ENCODE measurements at regions not wholly inside any gene's neighbourhood (a gene's known extent, or its start where the extent isn't known, plus 50 kb on each side); places are given as distances from the start of the nearest gene placed in this dataset.

DNA sequence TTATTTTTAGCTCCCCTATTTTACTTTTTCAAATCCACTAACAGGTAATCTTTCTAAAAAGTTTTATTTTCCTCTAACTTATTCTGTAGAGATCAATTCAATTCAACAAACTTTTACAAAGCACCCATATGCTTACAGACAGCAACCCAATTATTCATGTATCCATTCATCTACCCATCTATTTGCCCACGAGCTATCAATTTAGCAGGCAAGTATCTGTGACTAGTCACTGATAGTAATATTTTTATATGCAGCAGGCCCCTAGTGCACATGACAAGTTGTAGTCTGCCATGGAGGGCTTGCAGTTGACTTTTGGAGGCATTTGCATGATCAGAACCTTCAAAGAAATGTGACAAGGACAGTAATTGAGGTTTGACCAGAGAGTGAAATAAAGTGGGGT is 753.2 kb upstream of the TENM4 start:
- ChIA-PET CTCF (no interaction called here), POLR2A (no interaction called here)

DNA sequence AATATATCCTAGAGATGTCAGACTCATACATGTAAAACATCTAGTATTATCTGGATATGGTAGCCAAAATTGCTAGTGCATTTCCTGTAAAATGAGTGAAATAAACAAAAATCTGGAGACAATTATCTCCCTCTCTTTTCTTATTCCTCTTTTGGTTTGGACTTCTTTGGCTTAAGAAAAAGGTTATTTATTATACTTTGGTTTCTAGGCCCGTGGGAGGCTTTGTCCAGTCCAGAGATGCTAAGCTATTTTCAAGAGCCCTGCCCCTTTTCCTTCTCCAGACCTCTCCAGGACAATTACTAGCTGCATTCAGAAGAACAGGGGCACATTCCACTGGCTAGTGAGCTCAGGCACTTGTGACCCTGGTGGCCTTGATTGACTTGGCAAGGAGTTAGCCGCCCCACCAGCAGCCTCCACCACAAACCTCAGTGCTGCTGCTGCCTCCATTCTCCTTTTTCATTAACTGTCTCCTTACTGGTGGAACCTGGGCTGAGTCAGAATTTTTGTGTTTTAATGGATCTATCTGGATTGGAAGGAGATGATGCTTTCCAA is 747.3 kb upstream of the TENM4 start:
- CTCF ChIA-PET = no interaction called here

DNA sequence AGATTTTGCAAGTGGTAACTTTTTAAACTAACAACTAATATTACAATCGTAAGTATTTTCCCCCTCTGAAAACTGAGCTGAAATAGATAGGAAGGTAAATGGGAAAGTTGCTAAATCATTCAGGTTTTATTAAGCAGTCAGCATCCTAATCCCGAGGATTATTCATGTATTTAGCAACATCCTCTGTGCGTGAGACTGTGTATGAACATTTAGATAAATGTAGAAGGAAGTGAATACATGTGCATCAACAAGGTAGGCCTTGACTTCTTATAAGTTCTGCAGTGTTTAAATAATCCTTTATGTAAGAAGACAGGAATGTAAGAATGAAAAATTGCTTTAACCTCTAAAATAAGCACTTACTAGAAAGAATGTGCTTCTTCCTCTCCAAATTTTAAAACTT is 745.9 kb upstream of the TENM4 start:
- POLR2A ChIA-PET = no interaction called here
- CTCF ChIA-PET = no interaction called here

More for the DNA sequence above, 747.3 kb upstream of the TENM4 start:
- POLR2A ChIA-PET = no interaction called here

DNA sequence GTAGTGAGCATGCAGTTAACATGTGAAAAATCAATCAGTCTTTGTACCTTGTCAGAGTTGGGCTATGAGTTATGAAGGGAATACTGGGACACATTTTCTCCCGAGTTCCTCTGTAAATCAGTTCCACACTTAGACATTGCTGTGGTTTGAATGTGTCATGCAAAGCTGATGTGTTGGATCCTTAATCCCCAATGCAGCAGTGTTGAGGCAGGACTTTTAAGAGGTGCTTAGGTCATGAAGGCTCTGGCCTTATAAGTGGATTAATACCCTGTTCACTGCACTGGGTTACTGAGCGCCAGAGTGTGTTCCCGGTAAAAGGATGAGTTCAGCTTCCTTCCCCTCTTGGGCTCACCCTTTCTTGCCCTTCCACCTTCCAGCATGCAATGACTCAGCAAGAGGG is 742.1 kb upstream of the TENM4 start:
- ChIA-PET CTCF (no interaction called here), POLR2A (no interaction called here)

DNA sequence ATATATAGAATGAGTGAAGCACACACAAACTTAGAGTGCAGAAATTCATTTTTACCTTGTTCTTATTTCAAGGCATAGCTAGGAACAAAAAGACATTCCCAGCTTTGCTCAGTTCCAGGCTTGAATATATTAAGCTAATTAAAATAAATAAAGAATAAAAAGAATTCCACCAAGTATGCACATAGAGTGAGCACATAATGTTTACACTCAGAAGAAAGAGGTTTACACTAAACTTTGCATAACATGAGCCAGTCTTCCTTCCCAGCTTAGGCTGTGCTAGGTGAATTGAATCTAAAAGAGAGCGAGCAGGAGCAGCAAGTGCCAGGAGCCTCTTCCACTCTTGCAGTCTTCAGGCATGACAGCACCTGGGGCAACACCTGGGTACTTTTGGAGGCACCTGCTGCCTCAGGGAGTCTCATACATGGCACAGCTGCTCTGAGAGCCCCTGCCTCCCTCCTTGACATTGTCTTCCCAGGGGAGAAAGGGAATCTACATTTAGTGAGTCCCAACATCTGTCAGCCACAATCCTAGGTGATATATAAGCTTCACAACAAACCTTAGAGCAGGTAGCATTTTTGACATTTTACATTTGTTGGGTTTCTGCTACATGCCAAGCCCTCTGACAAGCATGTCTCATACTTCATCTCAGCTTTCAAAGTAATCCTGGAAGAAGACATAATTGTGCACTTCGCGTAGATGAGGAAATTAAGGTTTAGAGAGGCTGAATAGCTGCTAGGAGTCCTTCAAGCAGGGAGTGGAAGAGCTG is 732.7 kb upstream of the TENM4 start:
- ChIA-PET CTCF (no interaction called here), POLR2A (no interaction called here)

DNA sequence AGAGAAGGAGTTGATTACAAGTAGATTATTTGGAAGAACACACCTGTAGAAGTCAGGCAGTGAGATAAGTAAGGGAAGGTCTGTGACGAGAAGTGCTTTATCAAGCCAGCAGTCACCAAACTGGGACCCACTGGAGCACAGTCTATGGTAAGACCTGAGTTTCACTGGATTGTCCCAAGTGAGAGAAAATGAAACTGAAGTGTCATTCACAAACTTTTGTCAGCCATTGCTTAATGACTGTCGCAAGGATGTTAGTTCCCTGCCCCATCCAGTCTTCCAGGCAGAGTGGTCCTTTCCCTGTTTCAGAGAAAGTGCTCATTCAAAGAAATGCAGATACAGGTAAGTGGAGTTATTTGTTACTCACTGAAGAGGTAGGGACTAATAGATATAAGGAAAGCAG is 728.0 kb upstream of the TENM4 start:
- CTCF ChIA-PET = no interaction called here

DNA sequence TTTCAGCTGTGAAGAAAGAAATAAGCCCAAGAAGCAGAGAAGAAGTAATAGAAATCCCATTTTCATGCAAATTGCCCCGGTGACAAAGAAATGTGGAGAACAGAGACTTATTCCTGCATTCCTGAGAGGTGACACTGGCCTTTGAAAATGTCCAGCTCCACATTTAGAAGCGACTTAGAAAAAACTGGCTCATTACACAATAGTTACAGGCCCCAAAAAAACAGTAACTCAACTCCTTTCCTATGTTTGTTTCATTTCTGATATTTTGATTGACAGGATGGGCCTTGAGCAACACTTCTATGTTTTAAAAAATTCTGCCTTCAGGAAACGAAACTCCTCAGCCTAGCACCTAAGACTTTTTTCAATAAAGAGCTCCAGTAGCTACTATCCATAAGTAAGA is 726.9 kb upstream of the TENM4 start:
- ChIA-PET CTCF (no interaction called here), POLR2A (no interaction called here)

More for the DNA sequence above, 728.0 kb upstream of the TENM4 start:
- POLR2A ChIA-PET = no interaction called here

DNA sequence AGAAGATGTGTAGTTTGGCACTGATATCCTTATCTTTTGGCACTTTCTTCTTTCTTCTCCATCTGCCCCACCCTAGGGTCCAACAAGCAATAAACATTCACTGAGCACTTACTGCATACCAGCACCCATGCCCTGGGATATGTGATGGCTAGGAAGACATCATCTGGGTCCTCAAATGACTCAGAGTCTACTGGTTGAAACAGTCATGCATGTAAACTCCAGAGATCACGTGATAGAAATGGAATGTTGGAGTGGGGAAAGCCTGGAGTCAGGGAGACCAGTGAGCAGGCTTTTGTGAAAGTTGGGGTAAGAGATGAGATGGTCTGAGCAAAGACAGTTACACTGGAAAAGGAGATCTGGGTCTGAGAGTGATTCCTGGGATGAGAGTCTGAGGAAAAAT is 724.9 kb upstream of the TENM4 start:
- ChIA-PET CTCF (no interaction called here), POLR2A (no interaction called here)

DNA sequence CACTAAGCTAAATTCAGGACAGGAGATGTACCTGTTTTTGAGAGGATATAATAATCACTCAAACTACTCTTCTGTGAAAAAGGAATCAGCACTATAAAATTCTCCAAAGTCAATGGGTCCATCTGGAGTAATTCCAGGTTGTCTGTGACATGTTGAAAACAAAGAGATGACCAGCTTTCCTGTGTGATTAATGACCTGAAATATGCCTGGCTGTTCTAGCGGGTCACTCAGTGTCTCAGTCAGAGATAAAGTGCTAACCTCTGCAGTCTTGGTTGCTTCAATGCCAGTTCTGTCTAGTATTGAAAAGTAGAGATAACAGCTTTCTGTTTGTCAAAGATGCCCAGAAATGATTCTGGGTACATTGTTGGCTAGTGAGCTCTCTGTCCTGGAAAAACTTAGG is 722.6 kb upstream of the TENM4 start:
- ChIA-PET POLR2A (no interaction called here), CTCF (no interaction called here)

DNA sequence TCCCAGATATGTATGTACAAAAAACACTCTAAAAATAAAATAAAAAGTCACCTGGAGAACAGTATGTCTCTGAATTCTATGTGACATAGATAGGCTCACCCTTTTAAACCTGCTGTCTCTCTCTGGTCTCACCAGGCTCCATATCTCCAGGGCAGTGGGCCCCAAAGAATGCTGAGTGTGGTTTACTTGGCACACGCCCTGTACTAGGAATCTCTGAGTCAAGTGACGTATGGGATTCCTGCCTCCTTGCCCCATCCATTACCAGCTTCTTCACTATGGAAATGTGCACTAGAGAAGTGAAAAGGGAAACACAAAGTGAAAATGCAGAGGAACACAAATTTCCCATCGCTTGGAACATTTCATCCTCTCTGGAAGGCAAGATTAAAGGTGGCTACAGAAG is 722.2 kb upstream of the TENM4 start:
- ChIA-PET POLR2A (no interaction called here), CTCF (no interaction called here)

DNA sequence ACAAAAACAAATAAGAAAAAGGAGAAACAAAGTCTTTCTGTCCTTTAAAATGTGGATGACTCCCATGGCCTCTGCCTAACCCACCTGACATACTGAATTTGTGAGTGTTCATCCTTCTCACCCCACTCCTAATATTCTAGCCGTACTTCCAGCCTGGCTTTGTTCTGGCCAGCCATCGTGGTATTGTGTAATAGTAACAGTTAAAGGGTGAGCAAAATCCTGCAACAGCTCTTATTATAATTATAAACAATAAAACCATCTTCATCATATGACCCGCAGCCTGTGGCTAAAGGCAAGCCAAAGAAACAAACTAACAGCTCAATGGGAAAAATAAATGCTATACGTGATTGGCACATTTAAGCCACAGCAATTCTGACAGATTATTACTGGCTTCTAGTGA is 721.6 kb upstream of the TENM4 start:
- CTCF ChIA-PET = no interaction called here
- POLR2A ChIA-PET = no interaction called here

DNA sequence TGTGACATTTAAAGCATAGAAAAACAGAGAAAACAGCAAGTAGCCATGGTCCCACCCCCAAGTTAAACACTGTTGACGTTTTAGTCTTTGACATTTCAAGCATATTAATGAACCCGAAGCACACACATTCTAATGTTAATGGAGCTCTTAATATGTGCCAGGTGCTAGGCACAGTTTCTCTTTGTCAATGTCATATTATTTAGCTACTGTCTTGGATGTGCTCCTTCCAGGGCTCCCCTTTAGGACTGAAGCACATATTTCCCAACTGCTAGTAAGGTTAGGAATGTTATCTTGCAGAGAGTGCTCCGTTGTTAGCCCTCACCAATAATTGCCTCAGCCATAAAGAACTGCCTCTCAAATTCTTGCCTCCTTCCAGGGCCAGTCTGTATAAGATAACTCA is 716.6 kb upstream of the TENM4 start:
- ChIA-PET POLR2A (no interaction called here), CTCF (no interaction called here)

DNA sequence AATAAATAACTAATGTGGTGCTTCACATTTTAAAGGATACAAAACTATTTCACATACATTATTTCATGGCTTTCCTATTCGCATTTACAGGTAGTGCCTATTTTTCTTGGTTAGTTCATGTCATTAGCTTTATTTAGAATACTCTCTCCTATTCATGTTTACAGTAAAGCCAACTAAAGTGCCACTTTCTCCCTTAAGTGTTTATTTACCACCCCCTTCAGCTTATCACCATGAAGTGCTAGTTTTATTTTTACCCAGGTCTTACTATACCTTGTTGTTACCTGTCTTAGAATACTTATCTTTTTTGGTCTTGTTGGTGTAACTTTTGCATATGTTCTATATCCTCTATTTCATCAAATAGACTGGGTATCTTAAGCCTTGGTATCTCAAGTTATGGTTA is 715.2 kb upstream of the TENM4 start:
- ChIA-PET POLR2A (no interaction called here), CTCF (no interaction called here)

DNA sequence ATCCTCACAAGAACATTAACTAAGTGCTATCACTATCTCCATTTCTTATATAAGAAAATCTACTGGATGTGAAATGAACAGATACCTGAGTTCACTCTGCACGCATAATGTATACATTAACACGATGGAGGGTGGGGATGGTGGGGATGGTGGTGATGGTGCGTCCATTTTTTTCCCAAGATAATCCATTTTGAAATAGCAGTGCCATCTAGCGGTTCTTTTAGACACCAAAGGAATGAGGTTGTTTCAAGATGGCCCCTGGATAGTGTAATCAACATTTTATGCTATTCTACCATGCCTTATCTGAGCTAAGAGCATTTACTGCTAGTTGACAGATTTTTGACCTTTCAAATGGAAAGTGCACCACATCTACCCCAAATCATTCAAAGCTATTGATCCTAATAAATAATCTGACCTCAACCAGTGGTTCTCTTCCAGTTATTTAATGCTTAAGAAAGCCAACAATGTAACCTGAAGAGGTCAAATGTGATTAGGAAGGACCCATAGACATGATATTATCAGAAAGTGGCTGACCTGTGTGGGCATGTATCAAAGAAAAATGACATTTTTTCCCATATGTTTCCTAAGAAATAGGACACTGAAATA is 714.7 kb upstream of the TENM4 start:
- POLR2A ChIA-PET = no interaction called here
- CTCF ChIA-PET = no interaction called here

DNA sequence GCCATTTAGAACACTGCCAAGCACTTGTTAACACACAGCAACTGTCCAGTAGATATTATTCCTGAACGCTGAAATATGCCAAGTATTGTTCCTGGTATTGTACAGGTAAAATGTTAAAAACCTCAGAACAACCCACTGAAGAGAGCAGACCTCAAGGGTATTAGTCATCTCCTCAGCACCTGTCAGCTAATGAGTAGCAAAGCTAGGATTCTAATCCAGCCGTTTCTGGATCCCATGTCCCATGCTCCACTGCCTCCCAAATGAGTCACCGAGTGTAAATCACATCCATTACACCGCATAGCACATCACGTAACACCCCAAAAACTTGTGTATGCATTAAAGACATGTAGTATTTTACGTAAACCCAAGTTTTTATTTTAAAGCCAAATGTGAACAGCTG is 705.4 kb upstream of the TENM4 start:
- ChIA-PET CTCF (no interaction called here), POLR2A (no interaction called here)

DNA sequence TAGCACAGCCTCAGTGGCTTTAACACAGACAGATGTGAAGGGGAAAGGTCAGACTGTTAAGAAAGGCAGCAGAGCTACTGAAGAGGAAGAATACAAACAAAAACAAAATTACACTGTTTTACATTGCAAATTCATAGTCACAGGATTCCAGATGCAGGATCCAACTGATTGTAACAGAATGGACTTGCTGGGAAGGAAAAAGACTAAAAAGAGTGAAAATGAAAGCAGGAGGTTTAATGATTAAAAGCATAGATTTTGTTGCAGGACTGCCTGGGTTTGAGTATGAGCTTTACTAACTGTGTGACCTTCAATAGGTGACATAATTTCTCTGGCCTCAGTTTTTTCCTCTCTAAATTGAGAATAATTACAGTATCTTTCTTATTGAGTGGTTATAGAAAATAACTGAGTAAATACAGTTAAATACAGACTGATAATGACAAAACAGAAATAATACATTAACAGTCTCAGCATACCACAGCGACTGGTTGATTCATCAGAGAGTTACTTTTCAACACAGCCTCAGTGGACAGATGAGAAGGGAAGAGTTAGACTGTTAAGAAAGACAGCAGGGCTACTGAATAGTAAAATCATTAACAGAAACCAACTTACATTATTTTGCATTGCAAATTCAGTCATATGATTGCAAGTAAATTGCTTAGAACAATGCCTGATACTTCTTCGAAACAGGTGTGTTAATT is 704.2 kb upstream of the TENM4 start:
- ChIA-PET POLR2A (no interaction called here), CTCF (no interaction called here)

DNA sequence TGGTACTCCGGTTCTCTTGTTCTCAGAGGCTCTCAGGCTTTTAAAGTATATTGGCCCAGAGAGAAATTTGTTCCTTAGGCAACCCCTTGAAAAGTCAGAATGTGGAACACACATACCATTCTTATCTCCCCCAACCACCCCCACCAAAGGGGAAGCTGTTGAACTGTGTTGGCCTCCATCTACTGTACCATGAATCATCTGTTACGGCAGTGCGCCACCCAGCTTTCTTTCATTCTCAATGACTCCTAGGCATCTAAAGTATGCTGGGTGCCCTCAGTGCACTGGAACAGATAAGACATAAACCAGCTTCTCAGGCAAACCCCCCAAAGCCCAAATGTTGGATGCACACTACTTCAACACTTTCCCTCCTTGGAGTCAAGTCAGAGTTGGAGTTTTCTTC is 696.2 kb upstream of the TENM4 start:
- POLR2A ChIA-PET = no interaction called here

DNA sequence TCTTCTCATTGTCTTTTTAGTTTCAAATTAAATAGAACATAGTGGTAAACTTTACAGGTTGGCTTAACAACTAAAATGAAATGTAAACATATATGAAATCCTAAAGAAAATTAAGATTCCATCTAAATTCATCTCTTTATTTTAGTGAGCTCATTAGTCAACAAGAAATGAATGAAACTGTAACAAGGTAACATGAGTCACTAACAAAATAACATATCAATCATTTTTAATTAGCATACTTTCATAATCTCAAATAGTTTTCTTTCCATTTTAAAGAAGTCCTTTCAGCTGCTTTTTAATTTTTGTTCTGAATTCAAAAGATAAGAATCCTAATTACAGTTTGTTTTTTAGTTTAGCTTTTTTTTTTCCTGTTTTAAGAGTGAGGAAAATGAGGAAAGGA is 688.6 kb upstream of the TENM4 start:
- CTCF ChIA-PET = no interaction called here
- POLR2A ChIA-PET = no interaction called here

More for the DNA sequence above, 696.2 kb upstream of the TENM4 start:
- CTCF ChIA-PET = no interaction called here

DNA sequence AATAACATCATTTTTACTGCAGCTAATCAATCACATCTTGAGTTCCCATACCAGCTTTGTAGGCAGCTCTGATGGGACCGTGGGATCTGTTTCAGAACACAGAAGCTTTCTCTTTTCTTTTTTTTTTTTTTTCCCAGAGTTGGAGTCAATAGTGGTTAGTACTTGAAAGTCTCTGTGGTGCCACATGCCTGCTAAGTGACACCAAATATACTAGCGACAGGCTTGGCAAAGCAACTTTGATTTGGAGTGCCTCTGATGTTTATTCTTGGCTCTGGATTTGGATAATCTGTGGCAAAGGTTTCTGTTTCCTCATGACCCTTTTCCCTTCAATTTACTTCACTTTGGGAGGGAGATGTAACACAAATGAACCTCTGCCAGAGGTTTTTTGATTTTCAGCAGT is 681.4 kb upstream of the TENM4 start:
- CTCF ChIA-PET = no interaction called here
- POLR2A ChIA-PET = no interaction called here

DNA sequence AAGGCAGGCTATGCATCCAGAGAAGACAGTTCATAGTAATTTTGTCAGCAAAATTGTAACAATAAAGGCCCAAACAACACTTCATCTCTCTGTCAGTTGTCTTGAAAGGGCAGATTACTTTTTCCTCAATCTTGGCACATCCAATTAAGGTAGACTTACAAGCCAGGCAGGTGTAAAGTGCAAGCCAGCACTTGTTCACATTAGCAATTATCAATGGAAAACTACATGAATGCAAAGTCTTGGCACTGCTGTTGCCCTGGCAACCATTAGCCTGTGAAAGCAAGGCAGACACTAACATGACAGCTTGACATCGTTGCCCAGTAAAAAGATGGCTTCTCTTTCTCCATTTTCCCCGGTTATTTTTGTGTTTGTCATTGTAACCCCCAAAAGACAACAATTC is 677.2 kb upstream of the TENM4 start:
- ChIA-PET CTCF (no interaction called here), POLR2A (no interaction called here)

DNA sequence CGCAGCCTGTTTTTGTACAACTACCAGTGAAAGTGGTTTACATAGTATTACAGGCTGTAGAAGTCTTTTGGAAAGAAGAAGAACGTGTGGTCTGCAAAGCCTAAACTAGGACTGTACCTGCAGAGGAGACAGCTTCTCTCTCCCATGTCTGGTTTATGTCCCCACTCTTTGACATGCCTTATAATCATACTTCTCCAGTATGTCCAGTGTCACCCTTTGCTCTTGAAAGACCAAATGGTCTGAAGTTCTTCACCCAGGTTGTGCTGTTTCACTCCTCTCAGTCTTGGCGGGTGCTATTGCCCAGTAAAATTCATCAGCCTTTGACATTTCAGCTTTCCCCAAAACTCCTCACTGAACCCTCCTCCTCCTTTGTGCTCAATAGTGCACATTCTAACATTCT is 676.0 kb upstream of the TENM4 start:
- ChIA-PET CTCF (no interaction called here), POLR2A (no interaction called here)

DNA sequence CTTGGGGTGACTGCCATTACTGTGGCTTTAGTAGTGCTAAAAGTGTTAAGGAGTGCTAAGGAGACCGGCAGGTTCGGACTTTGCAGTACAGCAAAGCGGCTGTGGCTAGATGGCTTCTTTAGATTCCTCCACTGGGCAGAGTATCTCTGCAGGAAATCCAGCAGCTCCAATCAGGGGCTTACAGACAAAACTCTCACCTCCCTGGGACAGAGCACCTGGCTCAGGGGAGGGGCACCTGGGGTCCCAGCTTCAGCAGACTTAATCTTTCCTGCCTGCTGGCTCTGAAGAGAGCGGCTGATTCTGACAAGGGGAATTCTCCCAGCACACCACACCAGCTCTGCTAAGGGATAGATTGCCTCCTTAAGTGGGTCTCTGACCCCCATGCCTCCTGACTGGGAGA is 668.8 kb upstream of the TENM4 start:
- CTCF ChIA-PET = no interaction called here
- POLR2A ChIA-PET = no interaction called here
